ENCODE measurements at regions not wholly inside any gene's neighbourhood (a gene's known extent, or its start where the extent isn't known, plus 50 kb on each side); places are given as distances from the start of the nearest gene placed in this dataset.

GRCh38 chr5:58239731-58240130, 220.2 kb downstream of the PLK2 start:
- TF ChIP-seq CTCF (conservative IDR thresholded peaks at IDR 0.05) (no peak), ZFX (IDR thresholded peaks at IDR 0.05) (no peak)
